SK-N-SH treated with all-trans-retinoic acid at 6 μM for 48 hours (cell line): ENCODE measurements at regions not wholly inside any gene's neighbourhood (a gene's known extent, or its start where the extent isn't known, plus 50 kb on each side); places are given as distances from the start of the nearest gene placed in this dataset.
"Not testable (repeated sequence)": the region's sequence is repeated elsewhere in the genome, so short reads cannot be mapped to it uniquely, and the experiment has no call there.

ENCODE experiments used
- ATAC-seq: fragments of 200-7000 bp; cut with Tn5 transposase; 3 replicates; pipeline ENCODE4 v1.9.1; 2020; ENCODE audit warnings: mild to moderate bottlenecking, moderate library complexity
- ARNTL ChIP-seq: fragments of 450-650 bp; formaldehyde crosslinking; IDR thresholded peaks from 2 replicates; pipeline ENCODE4 v1.5.0; 2020; ENCODE audit warnings: low read depth, mild to moderate bottlenecking, moderate library complexity, borderline replicate concordance
- CSDC2 ChIP-seq: fragments of 250-450 bp; sonication (Bioruptor Pico); IDR thresholded peaks from 2 replicates; pipeline ENCODE4 v1.5.0; 2020; ENCODE audit warnings: mild to moderate bottlenecking, moderate library complexity
- CSRNP3 ChIP-seq: fragments of 250-450 bp; sonication (Bioruptor Pico); IDR thresholded peaks from 2 replicates; pipeline ENCODE4 v1.5.1; 2021; ENCODE audit warnings: mild to moderate bottlenecking, moderate library complexity
- ESRRG ChIP-seq: fragments of 250-450 bp; sonication (Bioruptor Pico); IDR thresholded peaks from 2 replicates; pipeline ENCODE4 v1.6.1; 2021; ENCODE audit warnings: mild to moderate bottlenecking
- ISL1 ChIP-seq: fragments of 250-450 bp; sonication (Bioruptor Pico); IDR thresholded peaks from 2 replicates; pipeline ENCODE4 v2.1.2; 2022; ENCODE audit warnings: mild to moderate bottlenecking, moderate library complexity
- OSR1 ChIP-seq: fragments of 250-450 bp; sonication (Bioruptor Pico); IDR thresholded peaks from 2 replicates; pipeline ENCODE4 v1.8.0; 2022; ENCODE audit warnings: moderate library complexity, mild to moderate bottlenecking, inconsistent platforms
- PPARA ChIP-seq: fragments of 250-450 bp; sonication (Bioruptor Pico); IDR thresholded peaks from 2 replicates; pipeline ENCODE4 v1.5.0; 2020; ENCODE audit warnings: mild to moderate bottlenecking, borderline replicate concordance
- SNAI2 ChIP-seq: fragments of 250-450 bp; sonication (Bioruptor Pico); IDR thresholded peaks from 2 replicates; pipeline ENCODE4 v1.5.0; 2020; ENCODE audit warnings: mild to moderate bottlenecking, moderate library complexity
- TOX ChIP-seq: fragments of 250-450 bp; sonication (Bioruptor Pico); IDR thresholded peaks from 2 replicates; pipeline ENCODE4 v1.8.0; 2021; ENCODE audit warnings: mild to moderate bottlenecking, moderate library complexity, borderline replicate concordance
- ZC3H10 ChIP-seq: fragments of 250-450 bp; sonication (Bioruptor Pico); IDR thresholded peaks from 2 replicates; pipeline ENCODE4 v1.5.1; 2021; ENCODE audit warnings: mild to moderate bottlenecking, moderate library complexity
- ZFP3 ChIP-seq: fragments of 250-450 bp; sonication (Bioruptor Pico); IDR thresholded peaks from 2 replicates; pipeline ENCODE4 v1.5.0; 2020; ENCODE audit warnings: mild to moderate bottlenecking, moderate library complexity
- ZFP30 ChIP-seq: fragments of 450-650 bp; formaldehyde crosslinking; IDR thresholded peaks from 2 replicates; pipeline ENCODE4 v1.5.0; 2022; ENCODE audit warnings: mild to moderate bottlenecking, moderate library complexity
- ZNF70 ChIP-seq: fragments of 450-650 bp; formaldehyde crosslinking; IDR thresholded peaks from 2 replicates; pipeline ENCODE4 v1.5.0; 2020; ENCODE audit warnings: mild to moderate bottlenecking, moderate library complexity
- ZNF8 ChIP-seq: fragments of 450-650 bp; formaldehyde crosslinking; IDR thresholded peaks from 2 replicates; pipeline ENCODE4 v1.5.0; 2020; ENCODE audit warnings: mild to moderate bottlenecking, moderate library complexity
- TF ChIP-seq, protein P1 (sequence below): fragments of 250-450 bp; sonication (Bioruptor Pico); IDR thresholded peaks from 2 replicates; pipeline ENCODE4 v1.5.1; 2020; ENCODE audit warnings: low read depth, mild to moderate bottlenecking, moderate library complexity
- TF ChIP-seq, protein P2 (sequence below): fragments of 250-450 bp; sonication (Bioruptor Pico); IDR thresholded peaks from 2 replicates; pipeline ENCODE4 v1.8.0; 2020; ENCODE audit warnings: mild to moderate bottlenecking, moderate library complexity, borderline replicate concordance
- TF ChIP-seq, protein P3 (sequence below): fragments of 250-450 bp; sonication (Bioruptor Pico); IDR thresholded peaks from 2 replicates; pipeline ENCODE4 v1.8.0; 2021; ENCODE audit warnings: low read depth, mild to moderate bottlenecking, moderate library complexity, borderline replicate concordance
- TF ChIP-seq, protein P4 (sequence below): fragments of 250-450 bp; sonication (Bioruptor Pico); IDR thresholded peaks from 2 replicates; pipeline ENCODE4 v1.5.0; 2020; ENCODE audit warnings: mild to moderate bottlenecking, moderate library complexity

DNA sequence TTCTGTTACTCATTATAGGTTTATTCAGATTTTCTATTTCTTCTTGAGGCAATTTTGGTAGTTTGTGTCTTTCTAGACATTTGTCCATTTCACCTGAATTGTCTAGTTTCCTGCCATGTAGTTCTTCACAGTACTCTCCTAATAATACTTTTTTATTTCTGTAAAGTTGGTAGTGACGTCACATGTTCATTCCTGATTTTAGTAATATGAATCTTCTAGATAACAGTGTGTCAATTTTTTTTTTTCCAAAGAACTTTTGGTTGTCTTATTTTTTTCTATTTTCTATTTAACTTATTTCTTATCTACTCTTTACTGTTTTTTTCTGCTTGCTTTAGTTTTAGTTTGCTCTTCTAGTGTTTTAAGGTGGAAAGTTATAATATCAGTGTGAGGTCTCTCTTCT lies 197.3 kb upstream of the SHH start:
- no peak for ATAC-seq
- TF ChIP-seq ZFP30 (CRISPR knock-in tag): no peak
- TF ChIP-seq, protein P1, sequence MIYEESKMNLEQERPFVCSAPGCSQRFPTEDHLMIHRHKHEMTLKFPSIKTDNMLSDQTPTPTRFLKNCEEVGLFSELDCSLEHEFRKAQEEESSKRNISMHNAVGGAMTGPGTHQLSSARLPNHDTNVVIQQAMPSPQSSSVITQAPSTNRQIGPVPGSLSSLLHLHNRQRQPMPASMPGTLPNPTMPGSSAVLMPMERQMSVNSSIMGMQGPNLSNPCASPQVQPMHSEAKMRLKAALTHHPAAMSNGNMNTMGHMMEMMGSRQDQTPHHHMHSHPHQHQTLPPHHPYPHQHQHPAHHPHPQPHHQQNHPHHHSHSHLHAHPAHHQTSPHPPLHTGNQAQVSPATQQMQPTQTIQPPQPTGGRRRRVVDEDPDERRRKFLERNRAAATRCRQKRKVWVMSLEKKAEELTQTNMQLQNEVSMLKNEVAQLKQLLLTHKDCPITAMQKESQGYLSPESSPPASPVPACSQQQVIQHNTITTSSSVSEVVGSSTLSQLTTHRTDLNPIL (CRISPR knock-in tag): no peak
- TF ChIP-seq ZC3H10 (CRISPR knock-in tag): no peak
- TF ChIP-seq, protein P2, sequence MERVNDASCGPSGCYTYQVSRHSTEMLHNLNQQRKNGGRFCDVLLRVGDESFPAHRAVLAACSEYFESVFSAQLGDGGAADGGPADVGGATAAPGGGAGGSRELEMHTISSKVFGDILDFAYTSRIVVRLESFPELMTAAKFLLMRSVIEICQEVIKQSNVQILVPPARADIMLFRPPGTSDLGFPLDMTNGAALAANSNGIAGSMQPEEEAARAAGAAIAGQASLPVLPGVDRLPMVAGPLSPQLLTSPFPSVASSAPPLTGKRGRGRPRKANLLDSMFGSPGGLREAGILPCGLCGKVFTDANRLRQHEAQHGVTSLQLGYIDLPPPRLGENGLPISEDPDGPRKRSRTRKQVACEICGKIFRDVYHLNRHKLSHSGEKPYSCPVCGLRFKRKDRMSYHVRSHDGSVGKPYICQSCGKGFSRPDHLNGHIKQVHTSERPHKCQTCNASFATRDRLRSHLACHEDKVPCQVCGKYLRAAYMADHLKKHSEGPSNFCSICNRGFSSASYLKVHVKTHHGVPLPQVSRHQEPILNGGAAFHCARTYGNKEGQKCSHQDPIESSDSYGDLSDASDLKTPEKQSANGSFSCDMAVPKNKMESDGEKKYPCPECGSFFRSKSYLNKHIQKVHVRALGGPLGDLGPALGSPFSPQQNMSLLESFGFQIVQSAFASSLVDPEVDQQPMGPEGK (CRISPR knock-in tag): no peak
- TF ChIP-seq SNAI2: no peak
- TF ChIP-seq ISL1: no peak
- no peak for TF ChIP-seq ESRRG (CRISPR knock-in tag)
- TF ChIP-seq, protein P3, sequence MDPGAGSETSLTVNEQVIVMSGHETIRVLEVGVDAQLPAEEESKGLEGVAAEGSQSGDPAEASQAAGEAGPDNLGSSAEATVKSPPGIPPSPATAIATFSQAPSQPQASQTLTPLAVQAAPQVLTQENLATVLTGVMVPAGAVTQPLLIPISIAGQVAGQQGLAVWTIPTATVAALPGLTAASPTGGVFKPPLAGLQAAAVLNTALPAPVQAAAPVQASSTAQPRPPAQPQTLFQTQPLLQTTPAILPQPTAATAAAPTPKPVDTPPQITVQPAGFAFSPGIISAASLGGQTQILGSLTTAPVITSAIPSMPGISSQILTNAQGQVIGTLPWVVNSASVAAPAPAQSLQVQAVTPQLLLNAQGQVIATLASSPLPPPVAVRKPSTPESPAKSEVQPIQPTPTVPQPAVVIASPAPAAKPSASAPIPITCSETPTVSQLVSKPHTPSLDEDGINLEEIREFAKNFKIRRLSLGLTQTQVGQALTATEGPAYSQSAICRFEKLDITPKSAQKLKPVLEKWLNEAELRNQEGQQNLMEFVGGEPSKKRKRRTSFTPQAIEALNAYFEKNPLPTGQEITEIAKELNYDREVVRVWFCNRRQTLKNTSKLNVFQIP (CRISPR knock-in tag): no peak
- TF ChIP-seq ZNF70: no peak
- no peak for TF ChIP-seq ZNF8 (CRISPR knock-in tag)
- TF ChIP-seq, protein P4, sequence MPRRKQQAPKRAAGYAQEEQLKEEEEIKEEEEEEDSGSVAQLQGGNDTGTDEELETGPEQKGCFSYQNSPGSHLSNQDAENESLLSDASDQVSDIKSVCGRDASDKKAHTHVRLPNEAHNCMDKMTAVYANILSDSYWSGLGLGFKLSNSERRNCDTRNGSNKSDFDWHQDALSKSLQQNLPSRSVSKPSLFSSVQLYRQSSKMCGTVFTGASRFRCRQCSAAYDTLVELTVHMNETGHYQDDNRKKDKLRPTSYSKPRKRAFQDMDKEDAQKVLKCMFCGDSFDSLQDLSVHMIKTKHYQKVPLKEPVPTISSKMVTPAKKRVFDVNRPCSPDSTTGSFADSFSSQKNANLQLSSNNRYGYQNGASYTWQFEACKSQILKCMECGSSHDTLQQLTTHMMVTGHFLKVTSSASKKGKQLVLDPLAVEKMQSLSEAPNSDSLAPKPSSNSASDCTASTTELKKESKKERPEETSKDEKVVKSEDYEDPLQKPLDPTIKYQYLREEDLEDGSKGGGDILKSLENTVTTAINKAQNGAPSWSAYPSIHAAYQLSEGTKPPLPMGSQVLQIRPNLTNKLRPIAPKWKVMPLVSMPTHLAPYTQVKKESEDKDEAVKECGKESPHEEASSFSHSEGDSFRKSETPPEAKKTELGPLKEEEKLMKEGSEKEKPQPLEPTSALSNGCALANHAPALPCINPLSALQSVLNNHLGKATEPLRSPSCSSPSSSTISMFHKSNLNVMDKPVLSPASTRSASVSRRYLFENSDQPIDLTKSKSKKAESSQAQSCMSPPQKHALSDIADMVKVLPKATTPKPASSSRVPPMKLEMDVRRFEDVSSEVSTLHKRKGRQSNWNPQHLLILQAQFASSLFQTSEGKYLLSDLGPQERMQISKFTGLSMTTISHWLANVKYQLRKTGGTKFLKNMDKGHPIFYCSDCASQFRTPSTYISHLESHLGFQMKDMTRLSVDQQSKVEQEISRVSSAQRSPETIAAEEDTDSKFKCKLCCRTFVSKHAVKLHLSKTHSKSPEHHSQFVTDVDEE: no peak
- TF ChIP-seq CSDC2 (CRISPR knock-in tag): no peak
- no peak for TF ChIP-seq ARNTL (CRISPR knock-in tag)

- not testable (repeated sequence) for ATAC-seq
These were observed 194.6 kb upstream of the SHH start for GRCh38 chr7:156006876-156007275.

DNA sequence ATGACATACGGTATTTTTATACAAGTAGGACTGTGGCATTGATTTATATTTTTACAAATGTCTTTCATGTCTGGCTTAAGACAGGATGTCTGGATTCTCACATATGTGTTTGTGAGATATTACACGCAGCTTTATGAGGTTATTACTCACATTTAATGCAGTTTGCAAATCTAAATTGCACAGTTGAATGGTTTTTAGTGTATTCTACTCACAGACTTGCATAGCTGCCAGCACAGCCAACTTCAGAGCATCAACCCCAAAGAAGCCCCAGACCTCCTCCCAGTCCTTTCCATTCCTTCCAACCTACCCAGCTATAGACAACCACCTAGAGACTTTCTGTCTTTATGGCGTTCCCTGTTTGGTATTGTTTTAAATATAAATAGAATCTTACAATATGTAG lies 193.8 kb upstream of the SHH start:
- TF ChIP-seq PPARA (CRISPR knock-in tag): no peak
- TF ChIP-seq, protein P4: no peak
- ATAC-seq: no peak

- ATAC-seq: no peak
- no peak for TF ChIP-seq TOX (CRISPR knock-in tag)
- TF ChIP-seq OSR1: no peak
- TF ChIP-seq, protein P1 (CRISPR knock-in tag): no peak
- TF ChIP-seq ESRRG (CRISPR knock-in tag): no peak
- TF ChIP-seq CSRNP3 (CRISPR knock-in tag): no peak
- TF ChIP-seq, protein P2 (CRISPR knock-in tag): no peak
- no peak for TF ChIP-seq ARNTL (CRISPR knock-in tag)
- TF ChIP-seq, protein P3 (CRISPR knock-in tag): no peak
- TF ChIP-seq ZFP3: no peak
- TF ChIP-seq PPARA (CRISPR knock-in tag): no peak
- TF ChIP-seq ZNF8 (CRISPR knock-in tag): no peak
These were observed 193.0 kb upstream of the SHH start for GRCh38 chr7:156005202-156005691.
